Kidney (tissue), 13 donors: ENCODE measurements at regions not wholly inside any gene's neighbourhood (a gene's known extent, or its start where the extent isn't known, plus 50 kb on each side); places are given as distances from the start of the nearest gene placed in this dataset.

Source experiments
- DNase-seq, 5 donors: peaks; one replicate each; pipeline ENCODE4 v3.0.0-alpha.2; 2013 to 2020
- FAIRE-seq: peaks from 2 replicates; lab custom pipeline; 2012; peaks lifted over from hg19 to GRCh38; lab: Jason Lieb, UNC
- H3K27ac ChIP-seq, 2 donors: one replicate each; pipeline ENCODE4 v1.7.0; 2013; ENCODE audit warnings: low read depth in 2 of 2, low read length in 2 of 2, inconsistent platforms in 1 of 2
- H3K27me3 ChIP-seq: one replicate; pipeline ENCODE4 v1.7.1; 2013; ENCODE audit warnings: low read length, inconsistent platforms; ENCODE audit not compliant: control insufficient read depth, insufficient read depth
- H3K36me3 ChIP-seq, 3 donors: one replicate each; pipeline versions ENCODE4 v1.7.0 to v1.7.1; 2013; ENCODE audit warnings: low read length in 3 of 3, control low read depth in 1 of 3, inconsistent platforms in 1 of 3; ENCODE audit not compliant: insufficient read depth in 3 of 3, control insufficient read depth in 2 of 3
- H3K4me1 ChIP-seq, 3 donors: one replicate each; pipeline versions ENCODE4 v1.7.0 to v1.7.1; 2013; ENCODE audit warnings: low read length in 3 of 3, inconsistent platforms in 1 of 3, low read depth in 1 of 3; ENCODE audit not compliant: control insufficient read depth in 2 of 3, insufficient read depth in 2 of 3
- H3K4me3 ChIP-seq, 3 donors: one replicate each; pipeline versions ENCODE4 v1.7.0 to v1.8.1; 2013; ENCODE audit warnings: low read length in 3 of 3, control low read depth in 1 of 3, inconsistent platforms in 1 of 3
- H3K9ac ChIP-seq, 3 donors: one replicate each; pipeline versions ENCODE4 v1.7.0 to v1.7.1; 2013; ENCODE audit warnings: low read length in 3 of 3, control low read depth in 1 of 3, inconsistent platforms in 1 of 3
- H3K9me3 ChIP-seq, 3 donors: one replicate each; pipeline versions ENCODE4 v1.7.0 to v1.7.1; 2013; ENCODE audit warnings: low read length in 3 of 3, control low read depth in 1 of 3, inconsistent platforms in 1 of 3; ENCODE audit not compliant: control insufficient read depth in 2 of 3, insufficient read depth in 1 of 3
- CTCF ChIP-seq: IDR thresholded peaks from 3 replicates; pipeline ENCODE4 v1.5.1; 2012; ENCODE audit warnings: mild to moderate bottlenecking, moderate library complexity, borderline replicate concordance; ENCODE audit not compliant: insufficient read depth; ENCODE audit errors: extremely low read depth
- intact Hi-C: fragments of 100-400 bp; cut with DNase I; formaldehyde crosslinking; loops from one replicate; pipeline ENCODE4 v1.11.1; 2022
- donor health status: control.
- donor health status: control.
- donor health status: control.
- donor health status: control.
- donor health status: control.
- donor health status: DM: yes; HTN: yes; CAD: no.
- donor health status: Normal renal cell carcinoma (clear cell type).

GRCh38 chr2:150224321-150224720 lies 263.1 kb downstream of the RND3 start:
- Histone ChIP-seq H3K27ac (no peak overlapping the region), H3K4me3 (no peak overlapping the region), H3K27me3 (no peaks in the 10 kb centered on the region), H3K4me1 (no peaks in the 10 kb centered on the region), H3K9ac (no peak overlapping the region), H3K36me3 (no peaks in the 10 kb centered on the region), H3K9me3 (no peaks in the 10 kb centered on the region)
- intact Hi-C loops: no loop called here
- DNase-seq: no peak
- TF ChIP-seq CTCF: no peak
- FAIRE-seq: no peak

- FAIRE-seq: no peak
- no peaks in the 10 kb centered on the region for H3K9me3 ChIP-seq
These were observed 264.5 kb downstream of the RND3 start for GRCh38 chr2:150222942-150223341.

GRCh38 chr2:150222379-150222778 lies 265.1 kb downstream of the RND3 start:
- Histone ChIP-seq H3K9ac (no peak overlapping the region), H3K9me3 (no peaks in the 10 kb centered on the region), H3K27me3 (no peaks in the 10 kb centered on the region), H3K4me3 (no peak overlapping the region), H3K36me3 (no peaks in the 10 kb centered on the region), H3K4me1 (no peaks in the 10 kb centered on the region), H3K27ac (no peak overlapping the region)
- DNase-seq (no peak), FAIRE-seq (no peak)
- TF ChIP-seq CTCF: no peak
- intact Hi-C loops: no loop called here

More at GRCh38 chr2:150222942-150223341, 264.5 kb downstream of the RND3 start:
- no peak overlapping the region for H3K27ac ChIP-seq
- no peak overlapping the region for H3K4me3 ChIP-seq
- no peaks in the 10 kb centered on the region for H3K27me3 ChIP-seq
- H3K36me3 ChIP-seq: no peaks in the 10 kb centered on the region
- intact Hi-C loops: no loop called here
- H3K4me1 ChIP-seq: no peaks in the 10 kb centered on the region
- DNase-seq: no peak
- no peak for TF ChIP-seq CTCF
- no peak overlapping the region for H3K9ac ChIP-seq

GRCh38 chr2:150219861-150220260 lies 267.6 kb downstream of the RND3 start:
- DNase-seq: no peak
- no peaks in the 10 kb centered on the region for H3K36me3 ChIP-seq
- H3K4me3 ChIP-seq: no peak overlapping the region
- H3K27ac ChIP-seq: no peak overlapping the region
- intact Hi-C loops: no loop called here
- FAIRE-seq: no peak
- TF ChIP-seq CTCF: no peak
- H3K9me3 ChIP-seq: no peaks in the 10 kb centered on the region
- no peak overlapping the region for H3K9ac ChIP-seq
- H3K4me1 ChIP-seq: no peaks in the 10 kb centered on the region
- H3K27me3 ChIP-seq: no peaks in the 10 kb centered on the region
